OCI-LY1 (cell line): ENCODE measurements at regions not wholly inside any gene's neighbourhood (a gene's known extent, or its start where the extent isn't known, plus 50 kb on each side); places are given as distances from the start of the nearest gene placed in this dataset.
"Not testable (repeated sequence)": the region's sequence is repeated elsewhere in the genome, so short reads cannot be mapped to it uniquely, and the experiment has no call there.

Source experiments
- EZH2 ChIP-seq: fragments of 200-600 bp; sonication (generic), shearing (Covaris generic); IDR thresholded peaks from 2 replicates; pipeline ENCODE4 v1.8.0; 2017; ENCODE audit warnings: borderline replicate concordance, mixed run types, mild to moderate bottlenecking, antibody characterized with exemption, low read length, moderate library complexity, mixed read lengths
- TF ChIP-seq, protein P1 (sequence below): fragments of 200-600 bp; sonication (generic), shearing (Covaris generic); IDR thresholded peaks from 2 replicates; pipeline ENCODE4 v1.5.1; 2017; ENCODE audit warnings: mild to moderate bottlenecking, antibody characterized with exemption, low read length, moderate library complexity, mixed read lengths

DNA sequence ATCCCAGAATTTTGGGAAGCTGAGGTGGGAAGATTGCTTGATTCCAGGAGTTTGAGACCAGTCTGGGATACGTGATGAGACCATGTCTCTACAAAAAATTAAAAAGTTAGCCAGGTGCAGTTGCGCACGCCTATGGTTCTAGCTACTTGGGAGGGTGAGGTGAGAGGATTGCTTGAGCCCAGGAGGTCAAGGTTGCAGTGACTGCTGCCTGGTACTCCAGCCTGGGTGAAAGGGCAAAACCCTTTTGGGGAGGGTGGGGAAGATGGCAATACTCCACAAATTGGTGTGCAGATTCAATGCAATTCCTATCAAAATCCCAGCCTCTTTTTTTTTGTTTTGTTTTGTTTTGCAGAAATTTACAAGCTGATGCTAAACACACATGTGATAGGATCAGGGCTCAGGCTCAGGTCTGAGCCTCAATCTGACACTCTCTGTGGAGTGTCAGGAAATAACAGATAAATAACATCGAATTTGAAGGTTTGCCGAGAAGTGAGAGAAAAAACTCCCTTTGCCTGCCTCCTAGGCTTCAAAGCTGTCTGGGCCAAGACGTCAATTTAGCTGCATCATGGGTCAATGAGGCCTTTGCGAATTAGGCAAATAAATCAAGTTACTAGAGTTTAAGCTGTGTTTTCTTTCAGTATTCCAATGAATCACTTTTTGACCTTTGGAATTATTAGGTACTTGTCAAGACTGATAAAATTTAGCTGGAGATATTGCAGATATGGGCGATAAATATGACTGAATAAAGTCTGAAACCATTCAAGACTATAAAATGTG is 142.5 kb upstream of the PTPN20 start:
- TF ChIP-seq, protein P1, sequence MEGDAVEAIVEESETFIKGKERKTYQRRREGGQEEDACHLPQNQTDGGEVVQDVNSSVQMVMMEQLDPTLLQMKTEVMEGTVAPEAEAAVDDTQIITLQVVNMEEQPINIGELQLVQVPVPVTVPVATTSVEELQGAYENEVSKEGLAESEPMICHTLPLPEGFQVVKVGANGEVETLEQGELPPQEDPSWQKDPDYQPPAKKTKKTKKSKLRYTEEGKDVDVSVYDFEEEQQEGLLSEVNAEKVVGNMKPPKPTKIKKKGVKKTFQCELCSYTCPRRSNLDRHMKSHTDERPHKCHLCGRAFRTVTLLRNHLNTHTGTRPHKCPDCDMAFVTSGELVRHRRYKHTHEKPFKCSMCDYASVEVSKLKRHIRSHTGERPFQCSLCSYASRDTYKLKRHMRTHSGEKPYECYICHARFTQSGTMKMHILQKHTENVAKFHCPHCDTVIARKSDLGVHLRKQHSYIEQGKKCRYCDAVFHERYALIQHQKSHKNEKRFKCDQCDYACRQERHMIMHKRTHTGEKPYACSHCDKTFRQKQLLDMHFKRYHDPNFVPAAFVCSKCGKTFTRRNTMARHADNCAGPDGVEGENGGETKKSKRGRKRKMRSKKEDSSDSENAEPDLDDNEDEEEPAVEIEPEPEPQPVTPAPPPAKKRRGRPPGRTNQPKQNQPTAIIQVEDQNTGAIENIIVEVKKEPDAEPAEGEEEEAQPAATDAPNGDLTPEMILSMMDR, result not testable (repeated sequence)
- TF ChIP-seq EZH2, result not testable (repeated sequence)
